ENCODE measurements at regions not wholly inside any gene's neighbourhood (a gene's known extent, or its start where the extent isn't known, plus 50 kb on each side); places are given as distances from the start of the nearest gene placed in this dataset.

DNA sequence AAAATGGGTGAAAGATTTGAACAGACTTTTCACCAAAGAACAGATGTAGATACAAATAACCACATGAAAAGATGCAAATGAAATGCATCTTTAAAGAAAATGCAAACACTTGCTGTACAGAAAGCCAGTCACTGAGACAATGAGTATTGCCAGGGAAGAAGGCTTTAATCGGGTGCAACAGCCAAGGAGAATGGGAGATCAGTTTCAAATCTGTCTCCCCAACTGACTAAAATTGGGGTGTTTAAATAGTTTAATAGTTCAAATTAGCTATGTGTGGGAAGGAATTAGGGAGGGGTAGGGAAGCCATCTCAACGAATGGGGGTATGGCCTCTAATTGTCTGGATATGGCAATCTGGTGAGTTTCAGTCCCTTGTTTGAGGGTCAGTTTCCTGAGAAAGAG, 295.4 kb downstream of the PTTG2 start:
- Histone ChIP-seq H3K4me2 (ENCODE audit: low read depth, low read length) (no peak overlapping the region), H3K9ac (ENCODE audit: insufficient read depth, low read depth, low read length) (no peak overlapping the region), H4K20me1 (ENCODE audit: insufficient read depth, low read length) (no peaks in the 10 kb centered on the region), H3K36me3 (replicated peaks in 1 of 2; ENCODE audit: control insufficient read depth in 1 of 2, insufficient read depth in 2 of 2, low read length in 2 of 2) (no peaks in the 10 kb centered on the region), H3K9me3 (ENCODE audit: low read length) (peaks cover 25% of the 10 kb centered on the region), H3K27me3 (ENCODE audit: control insufficient read depth in 1 of 2, insufficient read depth in 2 of 2, low read length in 2 of 2) (no peaks in the 10 kb centered on the region), H3K4me1 (ENCODE audit: insufficient read depth, low read length) (no peaks in the 10 kb centered on the region), H3K79me2 (ENCODE audit: insufficient read depth, low read length) (no peaks in the 10 kb centered on the region), H3K4me3 (replicated peaks in 1 of 3; ENCODE audit: insufficient read depth in 1 of 3, low read depth in 2 of 3, low read length in 3 of 3) (no peak overlapping the region), H3K27ac (ENCODE audit: extremely low read length, insufficient read depth, low read length) (no peak overlapping the region), H2AFZ (ENCODE audit: low read length) (no peak overlapping the region)
- CTCF ChIA-PET (ENCODE audit: low intra/inter-chr PET ratio, low total read pairs) = no interaction called here
- no peak for FAIRE-seq
- POLR2A ChIA-PET = no interaction called here
- 23% methylated on average over 2 of the region's 2 CpGs for WGBS (ENCODE audit: low lambda C conversion rate)
- TF ChIP-seq HOXA7 (CRISPR knock-in tag; IDR thresholded peaks at IDR 0.05) = no peak
- no peak for TF ChIP-seq ZNF746 (CRISPR knock-in tag; IDR thresholded peaks at IDR 0.05)
- TF ChIP-seq, protein P1, sequence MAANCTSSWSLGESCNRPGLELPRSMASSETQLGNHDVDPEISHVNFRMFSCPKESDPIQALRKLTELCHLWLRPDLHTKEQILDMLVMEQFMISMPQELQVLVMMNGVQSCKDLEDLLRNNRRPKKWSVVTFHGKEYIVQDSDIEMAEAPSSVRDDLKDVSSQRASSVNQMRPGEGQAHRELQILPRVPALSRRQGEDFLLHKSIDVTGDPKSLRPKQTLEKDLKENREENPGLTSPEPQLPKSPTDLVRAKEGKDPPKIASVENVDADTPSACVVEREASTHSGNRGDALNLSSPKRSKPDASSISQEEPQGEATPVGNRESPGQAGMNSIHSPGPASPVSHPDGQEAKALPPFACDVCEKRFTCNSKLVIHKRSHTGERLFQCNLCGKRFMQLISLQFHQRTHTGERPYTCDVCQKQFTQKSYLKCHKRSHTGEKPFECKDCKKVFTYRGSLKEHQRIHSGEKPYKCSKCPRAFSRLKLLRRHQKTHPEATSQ (CRISPR knock-in tag; IDR thresholded peaks at IDR 0.05; ENCODE audit: borderline replicate concordance) = no peak
- TF ChIP-seq, protein P2, sequence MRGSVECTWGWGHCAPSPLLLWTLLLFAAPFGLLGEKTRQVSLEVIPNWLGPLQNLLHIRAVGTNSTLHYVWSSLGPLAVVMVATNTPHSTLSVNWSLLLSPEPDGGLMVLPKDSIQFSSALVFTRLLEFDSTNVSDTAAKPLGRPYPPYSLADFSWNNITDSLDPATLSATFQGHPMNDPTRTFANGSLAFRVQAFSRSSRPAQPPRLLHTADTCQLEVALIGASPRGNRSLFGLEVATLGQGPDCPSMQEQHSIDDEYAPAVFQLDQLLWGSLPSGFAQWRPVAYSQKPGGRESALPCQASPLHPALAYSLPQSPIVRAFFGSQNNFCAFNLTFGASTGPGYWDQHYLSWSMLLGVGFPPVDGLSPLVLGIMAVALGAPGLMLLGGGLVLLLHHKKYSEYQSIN (CRISPR knock-in tag; IDR thresholded peaks at IDR 0.05; ENCODE audit: borderline replicate concordance) = no peak
- TF ChIP-seq, protein P3, sequence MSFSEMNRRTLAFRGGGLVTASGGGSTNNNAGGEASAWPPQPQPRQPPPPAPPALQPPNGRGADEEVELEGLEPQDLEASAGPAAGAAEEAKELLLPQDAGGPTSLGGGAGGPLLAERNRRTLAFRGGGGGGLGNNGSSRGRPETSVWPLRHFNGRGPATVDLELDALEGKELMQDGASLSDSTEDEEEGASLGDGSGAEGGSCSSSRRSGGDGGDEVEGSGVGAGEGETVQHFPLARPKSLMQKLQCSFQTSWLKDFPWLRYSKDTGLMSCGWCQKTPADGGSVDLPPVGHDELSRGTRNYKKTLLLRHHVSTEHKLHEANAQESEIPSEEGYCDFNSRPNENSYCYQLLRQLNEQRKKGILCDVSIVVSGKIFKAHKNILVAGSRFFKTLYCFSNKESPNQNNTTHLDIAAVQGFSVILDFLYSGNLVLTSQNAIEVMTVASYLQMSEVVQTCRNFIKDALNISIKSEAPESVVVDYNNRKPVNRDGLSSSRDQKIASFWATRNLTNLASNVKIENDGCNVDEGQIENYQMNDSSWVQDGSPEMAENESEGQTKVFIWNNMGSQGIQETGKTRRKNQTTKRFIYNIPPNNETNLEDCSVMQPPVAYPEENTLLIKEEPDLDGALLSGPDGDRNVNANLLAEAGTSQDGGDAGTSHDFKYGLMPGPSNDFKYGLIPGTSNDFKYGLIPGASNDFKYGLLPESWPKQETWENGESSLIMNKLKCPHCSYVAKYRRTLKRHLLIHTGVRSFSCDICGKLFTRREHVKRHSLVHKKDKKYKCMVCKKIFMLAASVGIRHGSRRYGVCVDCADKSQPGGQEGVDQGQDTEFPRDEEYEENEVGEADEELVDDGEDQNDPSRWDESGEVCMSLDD (CRISPR knock-in tag; IDR thresholded peaks at IDR 0.05; ENCODE audit: borderline replicate concordance) = no peak
- peak; percentile 97 for TF ChIP-seq ZNF441 (CRISPR knock-in tag; IDR thresholded peaks at IDR 0.05; ENCODE audit: borderline replicate concordance)
- no peak for TF ChIP-seq ZSCAN12 (CRISPR knock-in tag; IDR thresholded peaks at IDR 0.05)
- TF ChIP-seq ZNF431 (CRISPR knock-in tag; IDR thresholded peaks at IDR 0.05; ENCODE audit: borderline replicate concordance, low read depth) = no peak
- TF ChIP-seq, protein P4, sequence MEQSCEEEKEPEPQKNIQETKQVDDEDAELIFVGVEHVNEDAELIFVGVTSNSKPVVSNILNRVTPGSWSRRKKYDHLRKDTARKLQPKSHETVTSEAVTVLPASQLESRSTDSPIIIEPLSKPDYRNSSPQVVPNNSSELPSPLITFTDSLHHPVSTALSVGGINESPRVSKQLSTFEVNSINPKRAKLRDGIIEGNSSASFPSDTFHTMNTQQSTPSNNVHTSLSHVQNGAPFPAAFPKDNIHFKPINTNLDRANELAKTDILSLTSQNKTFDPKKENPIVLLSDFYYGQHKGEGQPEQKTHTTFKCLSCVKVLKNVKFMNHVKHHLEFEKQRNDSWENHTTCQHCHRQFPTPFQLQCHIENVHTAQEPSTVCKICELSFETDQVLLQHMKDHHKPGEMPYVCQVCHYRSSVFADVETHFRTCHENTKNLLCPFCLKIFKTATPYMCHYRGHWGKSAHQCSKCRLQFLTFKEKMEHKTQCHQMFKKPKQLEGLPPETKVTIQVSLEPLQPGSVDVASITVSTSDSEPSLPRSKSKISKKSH (CRISPR knock-in tag; IDR thresholded peaks at IDR 0.05; ENCODE audit: borderline replicate concordance) = no peak
- TF ChIP-seq SNAI1 (CRISPR knock-in tag; IDR thresholded peaks at IDR 0.05; ENCODE audit: borderline replicate concordance) = no peak
- TF ChIP-seq SMARCE1 (IDR thresholded peaks at IDR 0.05; ENCODE audit: borderline replicate concordance) = no peak
- no peak for TF ChIP-seq TBP (CRISPR knock-in tag; IDR thresholded peaks at IDR 0.05)
- no peak for TF ChIP-seq SCMH1 (CRISPR knock-in tag; IDR thresholded peaks at IDR 0.05; ENCODE audit: borderline replicate concordance)
- no peak for TF ChIP-seq RORA (CRISPR knock-in tag; IDR thresholded peaks at IDR 0.05)
- peak; percentile 100 for TF ChIP-seq ZNF124 (CRISPR knock-in tag; IDR thresholded peaks at IDR 0.05)
- BruUV-seq (replicated peaks) = no TSS peak
- in situ Hi-C loops (cut with HindIII; ENCODE audit: extremely low pct_ligation_motif_present, low pct_unique_long_range_greater_than_20kb) = no loop called here
- DNase-seq (ENCODE audit: low spot score) = no peak
- intact Hi-C loops (cut with micrococcal nuclease; ENCODE audit: unreplicated experiment) = no loop called here
- no peak for ATAC-seq
